ENCODE measurements at regions not wholly inside any gene's neighbourhood (a gene's known extent, or its start where the extent isn't known, plus 50 kb on each side); places are given as distances from the start of the nearest gene placed in this dataset.

- TF ChIP-seq SUZ12 (IDR thresholded peaks at IDR 0.05; ENCODE audit: extremely low read depth, insufficient read depth, insufficient read length), result no peak
- TF ChIP-seq ZNF274 (IDR thresholded peaks at IDR 0.05; ENCODE audit: low read depth, low read length), result no peak
- no peak for TF ChIP-seq YY1 (IDR thresholded peaks at IDR 0.05; ENCODE audit: insufficient read depth, insufficient read length)
Measured at GRCh38 chr9:106677374-106677773, 185.6 kb upstream of the ZNF462 start.
